ENCODE measurements at regions not wholly inside any gene's neighbourhood (a gene's known extent, or its start where the extent isn't known, plus 50 kb on each side); places are given as distances from the start of the nearest gene placed in this dataset.
"Not testable (repeated sequence)": the region's sequence is repeated elsewhere in the genome, so short reads cannot be mapped to it uniquely, and the experiment has no call there.

GRCh38 chr6:77178821-77179220 lies 284.5 kb downstream of the HTR1B start:
- peak; percentile 29 for DNase-seq (ENCODE audit: low read depth)

- DNase-seq (ENCODE audit: low read depth), result no peak
Measured at GRCh38 chr6:77177470-77177869, 285.8 kb downstream of the HTR1B start.

GRCh38 chr6:77173472-77174074 lies 289.7 kb downstream of the HTR1B start:
- DNase-seq (ENCODE audit: low read depth), result no peak

GRCh38 chr6:77172578-77172977 lies 290.7 kb downstream of the HTR1B start:
- DNase-seq (ENCODE audit: low read depth), result no peak

- DNase-seq (ENCODE audit: low read depth), result no peak
Measured at GRCh38 chr6:77159730-77160129, 303.6 kb downstream of the HTR1B start.

GRCh38 chr6:77151241-77151640 lies 312.1 kb downstream of the HTR1B start:
- no peak for DNase-seq (ENCODE audit: low read depth)

- DNase-seq (ENCODE audit: low read depth), result no peak
Measured at GRCh38 chr6:77150736-77151135, 312.6 kb downstream of the HTR1B start.

GRCh38 chr6:77145244-77145643 lies 318.0 kb downstream of the HTR1B start:
- no peak for DNase-seq (ENCODE audit: low read depth)

GRCh38 chr6:77143659-77144447 lies 319.4 kb downstream of the HTR1B start:
- no peak for DNase-seq (ENCODE audit: low read depth)

- DNase-seq (ENCODE audit: low read depth), result peak; percentile 4
Measured at GRCh38 chr6:77136086-77136485, 327.2 kb downstream of the HTR1B start.

- DNase-seq (ENCODE audit: low read depth), result no peak
Measured at GRCh38 chr6:77133031-77133430, 330.3 kb downstream of the HTR1B start.

GRCh38 chr6:77131426-77131825 lies 331.9 kb downstream of the HTR1B start:
- DNase-seq (ENCODE audit: low read depth), result no peak

GRCh38 chr6:77124604-77125003 lies 338.7 kb downstream of the HTR1B start:
- DNase-seq (ENCODE audit: low read depth), result no peak

GRCh38 chr6:77123527-77123926 lies 339.8 kb downstream of the HTR1B start:
- DNase-seq (ENCODE audit: low read depth), result no peak

- DNase-seq (ENCODE audit: low read depth), result no peak
Measured at GRCh38 chr6:77106992-77107391, 356.3 kb downstream of the HTR1B start.

GRCh38 chr6:77105091-77105490 lies 358.2 kb downstream of the HTR1B start:
- DNase-seq (ENCODE audit: low read depth), result no peak

GRCh38 chr6:77097940-77098339 lies 365.4 kb downstream of the HTR1B start:
- DNase-seq (ENCODE audit: low read depth), result no peak

- no peak for DNase-seq (ENCODE audit: low read depth)
Measured at GRCh38 chr6:77095936-77096627, 367.2 kb downstream of the HTR1B start.

- no peak for DNase-seq (ENCODE audit: low read depth)
Measured at GRCh38 chr6:77094821-77095220, 368.5 kb downstream of the HTR1B start.

GRCh38 chr6:77092971-77093370 lies 370.3 kb downstream of the HTR1B start:
- peak; percentile 2 for DNase-seq (ENCODE audit: low read depth)

- peak; percentile 24 for DNase-seq (ENCODE audit: low read depth)
Measured at GRCh38 chr6:77089776-77090175, 373.5 kb downstream of the HTR1B start.

GRCh38 chr6:77087794-77088318 lies 375.4 kb downstream of the HTR1B start:
- not testable (repeated sequence) for DNase-seq (ENCODE audit: low read depth)

All from HS-5 (cell line).